NCI-H774 (cell line): ENCODE measurements at regions not wholly inside any gene's neighbourhood (a gene's known extent, or its start where the extent isn't known, plus 50 kb on each side); places are given as distances from the start of the nearest gene placed in this dataset.
"Not testable (repeated sequence)": the region's sequence is repeated elsewhere in the genome, so short reads cannot be mapped to it uniquely, and the experiment has no call there.

Experiments
- DNase-seq: peaks from one replicate; lab custom pipeline; 2025; lab: John Stamatoyannopoulos, UW

DNA sequence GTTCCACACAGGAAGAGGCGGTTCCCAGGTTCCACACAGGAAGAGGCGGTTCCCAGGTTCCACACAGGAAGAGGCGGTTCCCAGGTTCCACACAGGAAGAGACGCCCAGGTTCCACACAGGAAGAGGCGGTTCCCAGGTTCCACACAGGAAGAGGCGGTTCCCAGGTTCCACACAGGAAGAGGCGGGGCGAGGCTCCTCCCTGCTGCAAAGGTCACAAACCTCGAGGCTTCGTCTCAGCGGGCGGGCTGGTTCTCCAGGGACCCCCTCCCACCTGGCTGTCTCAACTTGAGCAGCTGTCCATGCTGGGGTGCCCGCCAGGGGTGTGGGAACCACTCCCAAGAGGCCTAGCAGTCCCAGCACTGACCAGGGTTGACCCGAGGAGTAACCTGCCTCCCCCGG lies 94.3 kb upstream of the RUFY1 start:
- DNase-seq = not testable (repeated sequence)

DNA sequence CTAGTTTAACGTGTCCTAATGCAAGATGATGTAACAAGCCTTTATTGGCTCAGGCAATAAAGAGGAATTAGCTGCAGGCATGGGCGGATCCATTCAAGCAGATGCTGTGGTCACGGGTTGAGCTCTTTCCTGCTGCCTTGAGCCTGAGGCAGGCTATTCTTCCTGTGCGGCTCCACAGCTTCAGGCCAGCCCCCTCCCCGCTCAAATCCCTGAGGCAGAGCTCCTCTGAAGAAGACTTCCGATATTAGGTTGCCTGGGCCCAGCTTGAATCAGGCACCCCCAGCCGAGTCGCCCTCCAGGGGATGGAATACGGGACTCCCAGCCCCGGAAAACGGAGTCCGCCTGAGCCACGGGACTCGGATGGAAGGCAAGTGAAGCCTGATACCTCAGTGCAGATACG lies 95.0 kb upstream of the RUFY1 start:
- DNase-seq = no peak

DNA sequence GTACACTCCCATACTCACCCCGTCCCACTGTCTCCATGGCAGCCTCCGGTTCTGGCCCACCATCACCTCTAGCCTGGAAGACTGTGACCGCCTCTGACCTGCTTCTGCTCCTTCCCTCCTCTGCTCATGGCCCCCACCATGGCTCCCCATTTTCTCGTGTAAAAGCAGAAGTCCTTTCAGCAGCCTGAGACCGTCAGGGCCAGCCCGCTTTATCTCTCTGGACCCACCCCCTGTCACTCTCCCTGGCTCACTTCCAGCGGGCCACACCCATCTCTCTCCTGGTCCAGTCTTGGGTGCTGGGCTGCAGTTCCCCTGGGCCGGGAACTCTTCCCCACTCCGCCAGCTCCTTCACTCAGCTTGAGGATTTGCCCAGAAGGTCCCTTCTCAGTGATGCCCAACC lies 96.0 kb upstream of the RUFY1 start:
- no peak for DNase-seq

DNA sequence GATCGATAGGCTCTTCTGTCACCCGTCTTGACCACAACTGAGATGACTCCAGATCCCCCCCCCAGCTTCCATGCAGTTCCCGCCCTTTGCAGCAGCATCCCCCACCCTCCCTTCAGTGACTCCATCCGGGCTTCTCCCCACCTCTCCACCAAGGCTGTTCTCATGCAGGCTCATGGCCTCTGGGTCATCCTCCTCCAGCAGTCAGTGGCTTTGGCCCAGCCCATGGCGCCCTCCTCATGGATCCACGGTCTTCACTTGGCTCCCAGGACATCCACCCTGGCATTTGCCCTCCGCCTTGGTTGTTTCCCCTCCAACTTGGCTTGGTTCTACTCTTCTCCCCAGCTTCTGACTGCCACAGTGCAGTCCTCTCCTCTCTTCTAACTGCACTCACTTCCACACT lies 96.7 kb upstream of the RUFY1 start:
- DNase-seq = no peak

DNA sequence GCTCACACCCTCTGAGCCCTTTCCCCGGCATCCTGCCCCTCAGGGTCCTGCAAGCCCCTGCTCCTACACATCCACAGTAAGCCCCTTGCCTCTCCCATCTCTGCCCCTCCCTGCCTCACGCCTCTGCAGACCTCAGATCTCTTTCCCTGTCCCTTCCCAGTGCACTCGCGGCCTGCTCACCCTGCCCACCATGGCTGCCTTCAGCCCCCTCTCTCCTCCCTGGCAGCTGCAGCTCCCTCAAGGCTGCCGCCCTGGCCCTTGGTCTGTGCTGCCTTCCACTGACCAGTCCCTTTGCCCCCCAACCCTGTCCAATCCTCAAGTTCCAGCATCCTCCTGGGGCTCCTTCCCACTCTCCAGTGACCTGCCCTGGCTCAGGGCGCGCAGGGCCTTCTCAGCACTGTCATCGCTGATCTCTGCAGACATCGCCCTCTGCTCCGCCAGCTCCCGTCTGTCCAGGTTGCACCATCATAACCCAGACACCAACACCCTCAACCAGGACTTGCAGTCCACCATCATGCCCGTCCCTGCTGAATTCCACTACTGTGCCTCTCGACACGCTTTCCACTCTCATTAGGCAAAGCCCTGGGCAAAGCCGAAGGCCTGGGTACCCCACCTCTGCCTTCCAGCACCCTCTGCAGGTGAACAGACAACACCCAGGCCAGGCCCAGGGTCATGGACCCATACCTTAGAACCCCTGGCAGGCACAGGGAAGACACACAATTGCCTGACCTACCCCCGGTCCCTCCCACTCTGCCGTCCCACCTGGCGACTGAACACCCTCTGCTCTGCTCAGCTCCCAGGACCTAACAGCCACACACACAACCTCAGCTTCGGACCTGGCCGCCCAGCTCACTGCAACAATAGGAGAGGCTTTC lies 97.8 kb upstream of the RUFY1 start:
- no peak for DNase-seq

DNA sequence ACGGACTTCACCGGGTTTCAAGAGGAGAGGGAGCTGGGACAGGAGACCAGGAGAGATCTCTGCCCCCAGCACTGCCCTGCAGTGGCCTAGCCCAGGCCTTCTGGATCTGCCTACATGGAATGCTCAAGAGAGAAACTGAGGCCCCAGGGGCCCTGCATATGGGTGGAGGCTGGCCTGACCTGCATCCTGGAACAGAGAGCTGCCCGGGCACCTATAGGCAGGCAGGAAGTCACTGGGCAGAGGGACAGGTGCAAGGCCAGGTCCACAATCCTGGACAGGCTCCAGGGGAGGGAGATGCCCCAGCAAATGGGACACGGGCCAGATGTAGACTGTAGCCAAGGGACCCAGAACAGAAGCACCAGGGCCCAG lies 98.5 kb upstream of the RUFY1 start:
- no peak for DNase-seq

DNA sequence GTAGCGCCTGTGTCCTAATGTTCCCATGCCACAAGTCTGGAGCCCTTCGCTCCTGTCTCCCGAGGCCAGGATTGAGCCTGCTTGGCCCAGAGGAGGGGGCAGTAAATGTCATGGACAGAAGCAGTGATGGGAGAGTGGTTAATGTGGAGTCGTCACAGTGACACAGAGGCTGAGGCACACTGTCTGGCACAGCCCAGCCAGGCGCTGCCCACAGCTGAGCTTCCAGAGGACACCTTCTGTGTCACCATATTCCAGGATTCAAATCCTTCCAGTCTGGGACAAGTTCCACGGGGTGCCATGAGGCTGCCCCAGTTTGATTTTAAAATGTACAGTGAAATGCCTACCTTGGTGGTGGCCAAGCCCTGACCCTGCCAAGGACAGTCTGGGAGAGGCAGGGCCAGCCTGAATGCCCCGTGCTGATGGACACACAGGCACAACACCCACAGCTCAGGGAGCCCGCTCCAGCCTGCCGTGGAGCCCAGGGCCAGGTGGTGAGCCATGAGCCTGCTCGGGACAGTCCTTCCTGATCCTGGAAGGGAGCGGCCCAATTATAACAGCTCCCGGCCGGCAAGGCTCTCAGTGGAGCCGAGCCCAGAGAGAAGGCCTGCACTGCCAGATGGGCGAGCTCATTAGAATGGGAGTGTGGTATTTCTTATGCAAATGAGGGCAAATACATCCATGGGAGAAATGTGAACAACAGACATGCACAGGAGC lies 99.1 kb upstream of the RUFY1 start:
- DNase-seq = no peak

DNA sequence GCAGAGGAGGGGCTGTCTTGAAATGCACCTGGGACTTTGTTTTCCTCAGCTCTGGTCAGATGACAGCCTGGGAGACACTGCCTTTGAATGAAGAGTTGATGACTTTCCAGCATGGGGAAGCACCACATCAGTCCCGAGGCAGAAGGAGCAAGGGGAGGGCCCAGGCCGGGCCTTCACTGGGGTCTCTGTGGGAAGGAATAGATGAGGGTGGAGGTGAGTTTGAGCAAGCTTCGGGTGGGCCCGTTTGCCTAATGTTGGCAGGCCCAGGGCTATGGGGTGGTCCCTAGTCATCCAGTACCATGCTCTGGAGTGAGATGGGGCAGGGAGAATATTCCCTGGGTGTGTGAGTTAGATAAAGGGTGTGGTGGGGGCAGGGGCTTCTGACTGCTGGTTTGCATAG lies 100.4 kb upstream of the RUFY1 start:
- DNase-seq = not testable (repeated sequence)

DNA sequence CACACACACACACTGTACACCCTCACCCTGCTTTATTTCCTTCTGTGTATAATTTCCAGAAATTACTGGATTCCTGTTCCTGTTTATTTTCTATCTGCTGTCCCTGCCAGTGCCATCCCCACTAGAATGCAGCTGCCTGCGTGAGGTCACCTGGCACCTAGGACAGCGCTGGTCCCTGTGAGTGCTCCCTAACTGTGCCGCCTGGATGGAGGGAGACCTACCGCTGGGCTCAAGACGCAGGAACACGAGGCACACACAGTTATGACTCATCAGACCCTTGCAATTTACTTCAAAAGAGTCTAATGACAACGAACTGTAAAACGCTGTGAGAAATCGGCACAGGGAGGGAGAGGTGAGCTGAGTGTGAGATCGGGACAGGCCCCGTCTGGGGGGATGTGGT lies 102.1 kb upstream of the RUFY1 start:
- DNase-seq = not testable (repeated sequence)

DNA sequence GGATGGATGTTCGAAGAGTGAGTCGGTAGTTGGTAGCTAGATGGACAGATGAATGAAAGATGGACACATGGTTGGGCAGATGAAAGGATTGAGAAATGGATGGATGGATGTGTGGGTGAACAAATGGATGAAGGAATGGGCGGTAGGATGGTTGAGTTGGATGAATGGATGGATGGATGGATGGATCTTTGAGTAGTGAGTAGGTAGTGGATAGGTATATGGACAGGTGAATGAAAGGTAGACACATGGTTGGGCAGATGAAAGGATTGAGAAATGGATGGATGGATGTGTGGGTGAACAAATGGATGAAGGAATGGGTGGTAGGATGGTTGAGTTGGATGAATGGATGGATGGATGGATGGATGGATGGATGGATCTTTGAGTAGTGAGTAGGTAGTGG lies 97.0 kb upstream of the ADAMTS2 start:
- not testable (repeated sequence) for DNase-seq

DNA sequence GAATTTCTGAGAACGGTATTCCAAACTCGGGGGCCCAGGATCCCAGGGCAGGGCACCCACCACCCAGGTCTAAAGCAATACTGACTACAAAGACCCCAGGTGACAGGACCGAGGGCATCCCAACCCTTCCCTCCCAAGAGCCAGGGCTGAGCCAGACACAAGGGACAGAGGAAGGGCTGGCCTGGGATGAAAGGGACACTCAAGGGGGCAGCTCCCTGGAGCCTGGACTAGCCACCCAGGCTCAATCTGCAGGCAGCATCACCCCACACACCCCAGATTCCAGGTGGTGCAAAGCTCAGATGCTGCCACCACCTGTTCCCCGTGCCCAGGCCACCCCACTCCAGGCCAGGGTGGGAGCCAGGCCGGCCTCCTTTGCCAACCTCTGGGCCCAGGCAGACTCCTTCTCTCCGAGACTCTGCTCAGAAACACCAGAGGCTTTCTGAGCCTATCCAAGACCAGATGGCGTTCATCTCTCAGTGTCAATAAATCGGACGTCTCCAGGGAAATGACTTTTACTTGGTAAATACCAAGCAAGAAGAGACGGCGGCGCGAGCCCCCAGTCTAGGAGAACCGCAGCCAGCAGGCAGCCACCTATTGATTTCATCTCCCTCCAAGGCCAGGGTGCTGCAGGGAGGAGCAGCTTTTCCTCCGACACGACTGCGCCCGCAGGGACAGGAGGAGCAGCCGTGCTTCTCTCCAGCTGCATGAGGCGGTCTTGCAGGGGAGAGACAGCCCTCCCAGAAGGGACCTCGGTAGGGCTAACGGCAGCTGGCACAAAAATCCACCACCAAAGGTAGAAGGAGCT lies 94.1 kb upstream of the ADAMTS2 start:
- no peak for DNase-seq

DNA sequence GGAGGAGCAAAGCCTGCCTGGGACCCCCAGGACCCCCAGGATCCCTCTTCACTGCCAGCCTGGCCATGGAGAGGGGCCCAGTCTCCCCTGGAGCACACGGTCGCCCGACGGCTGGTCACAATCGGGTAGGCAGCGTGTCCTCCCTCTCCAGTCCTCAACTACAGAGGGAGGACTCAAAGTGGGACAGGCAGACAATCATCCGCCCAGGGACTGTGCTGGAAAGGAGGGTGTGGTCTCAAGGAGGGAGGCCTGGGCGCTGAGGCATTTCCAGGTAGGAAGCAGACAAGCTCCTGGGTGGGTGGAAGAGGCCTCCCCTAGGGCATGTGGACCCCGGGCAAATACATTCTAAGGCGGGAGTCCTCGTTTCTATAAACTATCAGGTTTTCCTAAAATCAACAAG lies 93.2 kb upstream of the ADAMTS2 start:
- DNase-seq = no peak

DNA sequence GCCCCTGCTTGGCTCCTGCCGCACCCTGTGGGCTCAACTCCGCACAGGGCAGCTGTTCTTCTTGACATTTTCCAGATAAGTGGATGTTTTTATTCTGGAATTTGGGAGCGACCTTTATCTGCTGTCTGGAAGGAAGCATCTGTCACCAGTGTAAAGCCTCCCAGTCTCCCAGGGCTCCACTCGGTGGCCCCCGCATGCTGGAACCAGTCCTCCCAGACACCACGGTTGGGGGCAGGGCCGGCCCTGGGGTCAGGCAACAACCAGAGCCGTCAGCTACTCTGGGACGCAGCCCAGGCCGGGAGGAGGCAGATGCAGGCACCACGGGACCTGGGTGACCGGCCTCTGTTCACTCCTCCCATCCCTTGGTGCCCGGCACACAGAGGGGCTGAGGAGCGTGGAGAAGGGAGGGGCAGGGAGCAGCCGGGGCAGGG lies 92.8 kb upstream of the ADAMTS2 start:
- DNase-seq = no peak

DNA sequence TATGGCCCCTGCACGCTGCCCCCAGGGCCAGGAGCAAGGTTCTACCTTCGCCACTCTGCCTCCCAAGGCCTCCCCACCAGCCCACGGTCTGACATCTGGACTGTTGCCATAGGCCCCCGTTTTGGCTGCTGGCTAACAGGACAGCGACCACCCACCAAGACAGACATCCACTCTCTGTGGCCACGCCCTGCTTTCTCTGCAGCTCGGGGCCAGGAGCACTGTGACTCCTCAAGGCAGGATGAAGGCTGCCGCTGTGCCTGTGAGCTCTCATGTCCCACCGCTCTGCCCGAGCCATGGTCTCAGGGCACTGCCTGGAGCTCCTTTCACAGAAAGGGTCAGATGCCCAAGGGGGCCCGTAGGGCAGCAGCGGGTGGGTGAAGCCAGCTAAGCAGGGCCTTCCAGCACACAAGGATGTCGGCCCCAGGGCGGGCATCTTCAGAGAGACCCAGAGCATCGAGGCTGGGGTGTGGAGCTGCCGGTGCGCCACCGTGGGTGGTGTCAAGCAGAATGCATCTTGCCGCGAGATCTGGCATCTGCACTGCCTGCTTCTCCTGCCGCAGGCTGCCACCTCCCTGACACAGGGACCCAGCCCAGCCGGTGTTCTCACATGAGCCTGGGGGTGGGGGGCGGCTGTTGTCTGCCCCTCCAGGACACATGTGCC lies 92.2 kb upstream of the ADAMTS2 start:
- DNase-seq = no peak

DNA sequence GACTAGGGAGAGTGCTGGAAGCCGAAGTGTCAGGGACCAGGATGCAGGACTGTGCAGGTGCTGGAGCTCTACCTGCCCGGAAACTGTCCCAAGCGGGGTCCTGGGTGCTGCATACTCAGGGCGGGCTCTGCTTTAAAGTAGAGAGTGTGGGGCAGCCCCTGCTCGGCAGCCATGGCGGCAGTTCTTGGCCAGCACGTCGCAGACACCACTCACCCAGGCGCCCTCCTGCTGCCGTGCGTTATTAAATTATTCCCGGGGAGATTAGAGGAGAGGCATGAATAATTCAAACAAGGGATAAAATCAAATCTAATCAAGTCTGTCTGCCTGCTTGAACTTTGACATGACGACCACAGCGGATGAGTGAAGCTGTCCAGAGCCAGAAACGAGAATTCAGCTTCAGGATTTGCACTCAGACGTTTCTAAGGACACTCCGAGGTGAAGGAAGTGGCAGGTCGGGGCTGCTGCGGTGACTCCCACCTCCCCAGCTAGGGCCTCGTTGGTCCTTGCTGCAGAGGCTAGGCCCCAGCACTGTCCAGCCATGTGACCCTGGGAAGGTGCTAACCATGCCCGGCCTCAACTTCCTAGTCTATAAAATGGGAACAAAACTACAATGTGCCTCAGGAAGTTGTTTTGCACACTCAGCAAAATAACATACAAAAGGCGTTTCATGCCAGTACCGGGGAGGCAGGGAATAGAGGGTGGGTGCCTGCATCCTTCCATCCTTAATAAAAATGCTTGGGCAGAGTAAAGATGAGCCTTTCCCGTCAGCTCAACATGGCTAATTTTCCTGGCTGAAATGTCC lies 91.3 kb upstream of the ADAMTS2 start:
- DNase-seq = no peak

DNA sequence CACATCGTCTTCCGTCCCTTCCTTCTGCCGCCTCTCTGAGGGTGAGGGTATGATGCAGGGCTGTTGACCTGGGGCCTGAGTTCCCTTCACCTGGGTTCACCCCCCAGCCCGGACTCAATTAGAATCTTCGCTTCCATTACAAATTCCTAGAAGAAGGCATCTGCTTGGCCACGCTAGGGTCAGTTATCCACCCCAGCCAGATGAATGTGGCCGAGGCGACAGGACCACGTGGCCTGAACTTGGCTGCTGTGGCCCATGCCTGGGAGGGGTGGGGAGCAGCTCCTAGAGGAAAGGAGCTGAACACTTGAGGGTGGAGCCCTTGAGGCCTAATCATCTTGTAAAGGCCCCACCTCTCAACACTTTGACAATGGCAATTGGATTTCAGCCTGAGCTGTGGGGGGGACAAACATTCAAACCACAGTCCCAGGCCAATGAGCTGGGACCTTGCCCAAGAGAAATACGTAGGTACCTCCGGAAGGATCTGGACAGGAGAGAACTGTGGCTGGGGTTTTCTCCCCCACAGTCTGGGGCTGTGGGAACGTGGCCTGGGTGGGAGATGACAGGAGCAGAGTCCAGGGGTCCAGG lies 90.6 kb upstream of the ADAMTS2 start:
- no peak for DNase-seq

DNA sequence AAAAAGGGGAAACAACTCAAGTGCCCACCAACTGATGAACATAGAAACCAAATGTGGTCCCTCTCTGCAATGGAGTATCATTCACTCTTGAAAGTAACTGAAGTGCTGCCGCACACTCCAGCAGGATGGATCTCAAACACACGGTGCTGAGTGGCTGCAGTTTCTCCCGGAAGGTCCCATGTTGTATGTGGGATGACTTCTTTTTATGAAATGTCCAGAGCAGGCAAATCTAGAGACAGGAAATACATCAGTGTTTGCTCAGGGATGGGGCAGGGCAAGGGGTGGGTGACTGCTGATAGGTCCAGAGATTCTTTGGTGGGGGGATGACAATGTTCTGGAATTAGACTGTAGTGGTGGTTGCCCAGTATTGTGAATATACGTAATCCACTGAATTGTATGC lies 89.9 kb upstream of the ADAMTS2 start:
- no peak for DNase-seq

DNA sequence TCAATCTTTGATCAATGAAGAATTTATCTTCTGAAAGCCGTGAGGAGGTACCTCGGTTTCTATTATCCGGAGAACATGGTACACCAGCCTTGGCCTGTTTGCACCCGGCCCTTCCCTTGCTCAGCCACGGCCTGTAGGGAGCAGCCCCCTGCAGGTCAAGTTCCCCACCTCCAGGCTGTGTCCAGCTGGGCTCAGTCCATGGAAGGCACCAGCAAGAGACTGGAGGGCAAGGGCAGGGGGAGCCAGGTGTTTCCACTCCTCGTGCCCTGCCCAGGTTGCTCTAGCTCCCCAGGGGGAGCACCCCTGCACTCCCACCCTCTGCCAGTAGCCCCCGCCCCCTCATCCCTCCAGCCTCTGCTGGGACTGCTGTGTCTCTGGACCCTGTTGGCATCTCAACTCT lies 87.3 kb upstream of the ADAMTS2 start:
- no peak for DNase-seq

DNA sequence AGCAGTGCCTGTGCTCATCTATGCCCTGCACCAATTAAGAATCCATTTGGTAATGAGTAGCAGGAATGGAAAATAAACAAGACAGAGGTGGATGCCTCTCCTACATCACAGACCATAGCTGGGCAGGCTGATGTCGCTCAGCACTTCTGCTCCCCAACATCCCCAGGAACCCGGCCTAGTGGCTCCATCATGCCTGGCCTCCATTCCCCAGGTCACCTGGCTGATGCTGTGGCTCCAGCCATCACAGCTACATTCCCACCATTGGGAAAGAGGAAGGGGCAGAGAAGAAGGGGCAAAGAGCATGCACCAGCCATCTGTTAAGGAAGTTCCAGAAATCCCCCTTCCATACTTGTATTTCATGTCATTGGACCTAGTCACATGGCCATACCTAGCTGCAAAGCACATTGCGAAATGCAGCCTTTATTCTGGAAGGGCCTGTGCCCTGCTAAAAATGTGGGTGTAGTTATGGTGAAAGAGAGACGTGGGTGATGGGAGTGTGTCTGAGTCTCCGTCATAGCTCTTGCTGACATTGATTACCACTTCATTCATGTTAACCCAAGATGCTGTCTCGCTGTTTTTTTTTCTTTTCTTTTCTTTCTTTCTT lies 86.1 kb upstream of the ADAMTS2 start:
- no peak for DNase-seq
